Osteocyte (in vitro differentiated cells): ENCODE measurements at regions not wholly inside any gene's neighbourhood (a gene's known extent, or its start where the extent isn't known, plus 50 kb on each side); places are given as distances from the start of the nearest gene placed in this dataset.

Experiments used
- DNase-seq: peaks from one replicate; pipeline ENCODE4 v3.0.0; 2021; ENCODE audit warnings: mixed read lengths; ENCODE audit not compliant: unreplicated experiment; ENCODE audit errors: extremely low spot score
- H3K27ac Mint-ChIP-seq: one replicate; pipeline ENCODE4 v1.8.0; 2021; ENCODE audit warnings: mild to moderate bottlenecking, mixed read lengths; ENCODE audit not compliant: unreplicated experiment
- H3K27me3 Mint-ChIP-seq: one replicate; pipeline ENCODE4 v1.8.0; 2021; ENCODE audit warnings: mixed read lengths; ENCODE audit not compliant: unreplicated experiment
- H3K36me3 Mint-ChIP-seq: one replicate; pipeline ENCODE4 v1.8.0; 2021; ENCODE audit warnings: mixed read lengths; ENCODE audit not compliant: unreplicated experiment
- H3K4me1 Mint-ChIP-seq: one replicate; pipeline ENCODE4 v1.8.0; 2021; ENCODE audit warnings: mixed read lengths; ENCODE audit not compliant: unreplicated experiment
- H3K4me3 Mint-ChIP-seq: one replicate; pipeline ENCODE4 v1.8.0; 2021; ENCODE audit warnings: mild to moderate bottlenecking, moderate library complexity, mixed read lengths; ENCODE audit not compliant: unreplicated experiment
- H3K9me3 Mint-ChIP-seq: one replicate; pipeline ENCODE4 v1.8.0; 2021; ENCODE audit warnings: mixed read lengths; ENCODE audit not compliant: unreplicated experiment
- TF ChIP-seq, protein P1 (sequence below): fragments of 200-600 bp; sonication (generic); IDR thresholded peaks from 2 replicates; pipeline ENCODE4 v1.5.0; 2021; ENCODE audit warnings: antibody characterized with exemption, mild to moderate bottlenecking, moderate library complexity

DNA sequence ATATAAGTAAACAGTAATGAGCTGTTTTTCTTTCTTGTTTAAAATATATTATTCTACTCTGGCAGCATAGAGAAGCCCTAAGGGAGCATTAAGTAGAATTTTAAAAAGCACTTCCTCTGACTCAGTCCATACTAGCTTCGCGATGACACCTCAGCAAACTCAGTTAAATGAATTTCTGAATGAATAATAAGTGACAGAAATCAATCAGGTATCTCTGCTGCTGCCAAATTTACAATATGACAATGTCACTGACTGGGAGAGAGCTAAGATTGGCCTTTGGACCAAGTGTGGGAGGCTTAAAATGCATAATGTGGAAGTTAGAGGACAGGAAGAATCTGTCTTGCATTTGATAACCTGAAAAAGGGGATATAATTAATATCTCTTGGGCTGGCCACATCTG lies 296.1 kb downstream of the HHIPL2 start:
- H3K27ac Mint-ChIP-seq, result no peak overlapping the region
- TF ChIP-seq, protein P1, sequence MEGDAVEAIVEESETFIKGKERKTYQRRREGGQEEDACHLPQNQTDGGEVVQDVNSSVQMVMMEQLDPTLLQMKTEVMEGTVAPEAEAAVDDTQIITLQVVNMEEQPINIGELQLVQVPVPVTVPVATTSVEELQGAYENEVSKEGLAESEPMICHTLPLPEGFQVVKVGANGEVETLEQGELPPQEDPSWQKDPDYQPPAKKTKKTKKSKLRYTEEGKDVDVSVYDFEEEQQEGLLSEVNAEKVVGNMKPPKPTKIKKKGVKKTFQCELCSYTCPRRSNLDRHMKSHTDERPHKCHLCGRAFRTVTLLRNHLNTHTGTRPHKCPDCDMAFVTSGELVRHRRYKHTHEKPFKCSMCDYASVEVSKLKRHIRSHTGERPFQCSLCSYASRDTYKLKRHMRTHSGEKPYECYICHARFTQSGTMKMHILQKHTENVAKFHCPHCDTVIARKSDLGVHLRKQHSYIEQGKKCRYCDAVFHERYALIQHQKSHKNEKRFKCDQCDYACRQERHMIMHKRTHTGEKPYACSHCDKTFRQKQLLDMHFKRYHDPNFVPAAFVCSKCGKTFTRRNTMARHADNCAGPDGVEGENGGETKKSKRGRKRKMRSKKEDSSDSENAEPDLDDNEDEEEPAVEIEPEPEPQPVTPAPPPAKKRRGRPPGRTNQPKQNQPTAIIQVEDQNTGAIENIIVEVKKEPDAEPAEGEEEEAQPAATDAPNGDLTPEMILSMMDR, result no peak
- peaks cover 5% of the 10 kb centered on the region for H3K27me3 Mint-ChIP-seq
- no peak overlapping the region for H3K4me3 Mint-ChIP-seq
- peaks cover 6% of the 10 kb centered on the region for H3K9me3 Mint-ChIP-seq
- H3K36me3 Mint-ChIP-seq, result no peaks in the 10 kb centered on the region
- no peak for DNase-seq
- H3K4me1 Mint-ChIP-seq, result no peaks in the 10 kb centered on the region

DNA sequence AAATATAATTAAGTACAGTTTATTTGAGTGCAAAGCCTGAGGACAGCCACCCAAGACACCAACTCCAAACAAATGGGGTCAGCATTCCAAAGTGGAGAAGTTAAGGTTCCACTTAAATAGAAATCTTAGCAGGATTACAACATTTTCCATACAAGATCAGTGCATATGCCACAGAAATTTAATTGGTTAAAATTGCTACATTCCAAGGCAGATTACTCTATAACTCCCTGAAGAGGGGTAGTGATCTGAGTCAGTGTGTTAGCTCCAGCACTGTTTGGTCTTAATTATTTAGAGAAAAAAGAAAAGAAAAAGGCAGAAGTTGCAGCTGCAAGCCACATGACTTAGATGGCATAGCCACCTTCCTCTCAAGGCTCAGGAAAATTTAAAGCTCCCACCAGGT lies 297.5 kb downstream of the HHIPL2 start:
- TF ChIP-seq, protein P1, result no peak
- Mint-ChIP-seq H3K9me3 (peaks cover 6% of the 10 kb centered on the region), H3K27me3 (peaks cover 5% of the 10 kb centered on the region), H3K36me3 (no peaks in the 10 kb centered on the region), H3K4me1 (no peaks in the 10 kb centered on the region), H3K4me3 (no peak overlapping the region), H3K27ac (no peak overlapping the region)
- no peak for DNase-seq

DNA sequence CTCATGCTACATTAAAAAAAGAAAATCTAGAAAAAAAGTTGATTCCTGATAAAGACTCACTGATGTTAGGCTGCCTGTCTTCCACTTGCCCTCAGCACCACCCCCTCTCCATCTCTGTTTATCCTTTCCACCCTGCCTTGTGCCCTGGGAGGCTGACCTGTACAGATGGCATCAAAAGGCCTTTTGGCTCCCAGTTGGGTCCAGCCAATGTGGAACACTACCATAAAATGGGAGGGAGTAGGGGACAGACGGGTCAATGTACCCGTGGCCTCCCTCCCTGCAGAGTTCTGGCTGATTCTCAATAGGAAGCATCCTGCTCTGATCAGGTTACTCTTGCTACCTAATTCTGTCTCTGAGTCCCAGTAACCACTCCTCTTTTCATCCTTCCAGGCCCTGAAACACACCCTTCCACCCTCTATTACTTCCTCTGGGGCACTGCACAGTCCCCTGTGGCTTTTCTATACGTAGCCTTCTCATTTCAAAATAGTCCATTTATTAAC lies 300.0 kb downstream of the HHIPL2 start:
- Mint-ChIP-seq H3K27ac (no peak overlapping the region), H3K27me3 (peaks cover 6% of the 10 kb centered on the region), H3K9me3 (peaks cover 6% of the 10 kb centered on the region), H3K4me3 (no peak overlapping the region), H3K36me3 (no peaks in the 10 kb centered on the region), H3K4me1 (no peaks in the 10 kb centered on the region)
- TF ChIP-seq, protein P1, result no peak
- no peak for DNase-seq

DNA sequence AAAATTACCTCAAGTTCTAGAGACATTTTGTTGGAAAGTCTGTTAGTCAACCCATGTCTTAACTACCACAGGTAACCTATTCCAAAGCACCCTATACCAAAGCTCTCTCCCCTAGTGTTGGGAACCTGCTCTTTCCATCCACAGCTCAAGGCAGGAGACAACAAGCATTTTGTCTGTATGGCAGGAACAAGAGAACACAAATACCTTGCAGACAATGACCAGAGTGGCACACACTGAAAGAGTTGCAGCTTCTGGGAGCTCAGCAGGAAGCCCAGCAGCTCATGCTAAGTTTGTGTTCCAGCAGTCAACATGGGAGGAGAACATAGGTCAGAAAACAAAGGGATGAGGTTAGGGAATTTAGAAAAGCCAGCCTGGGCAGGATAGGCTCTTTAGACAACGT lies 300.8 kb downstream of the HHIPL2 start:
- Mint-ChIP-seq H3K4me3 (no peak overlapping the region), H3K4me1 (no peaks in the 10 kb centered on the region), H3K36me3 (no peaks in the 10 kb centered on the region), H3K9me3 (peaks cover 2% of the 10 kb centered on the region), H3K27me3 (peaks cover 7% of the 10 kb centered on the region), H3K27ac (no peak overlapping the region)
- TF ChIP-seq, protein P1, result no peak
- no peak for DNase-seq

DNA sequence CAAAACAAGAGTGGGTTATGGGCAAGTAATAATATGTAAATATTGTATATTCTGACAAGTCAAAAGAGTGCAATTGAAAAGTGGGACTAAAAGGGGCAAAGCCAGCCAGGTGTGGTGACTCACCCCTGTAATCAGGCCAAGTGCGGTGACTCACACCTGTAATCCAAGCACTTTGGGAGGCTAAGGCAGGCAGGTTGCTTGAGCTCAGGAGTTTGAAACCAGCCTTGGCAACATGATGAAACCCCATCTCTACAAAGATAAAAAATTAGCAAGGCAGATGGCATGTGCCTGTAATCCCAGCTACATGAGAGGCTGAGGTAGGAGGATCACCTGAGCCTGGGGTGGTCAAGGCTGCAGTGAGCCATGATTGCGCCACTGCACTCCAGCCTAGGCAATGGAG lies 304.0 kb downstream of the HHIPL2 start:
- TF ChIP-seq, protein P1, result no peak
- Mint-ChIP-seq H3K27me3 (peaks cover 7% of the 10 kb centered on the region), H3K9me3 (no peaks in the 10 kb centered on the region), H3K4me3 (no peak overlapping the region), H3K27ac (no peak overlapping the region), H3K36me3 (no peaks in the 10 kb centered on the region), H3K4me1 (no peaks in the 10 kb centered on the region)
- DNase-seq, result no peak
